ENCODE measurements at regions not wholly inside any gene's neighbourhood (a gene's known extent, or its start where the extent isn't known, plus 50 kb on each side); places are given as distances from the start of the nearest gene placed in this dataset.

GRCh38 chr10:85177767-85178166, 849.4 kb downstream of the CCSER2 start:
- H3K27ac ChIP-seq (ENCODE audit: low read depth, low read length) = no peak overlapping the region
- H3K4me3 ChIP-seq (ENCODE audit: low read depth in 1 of 5, low read length in 5 of 5) = no peak overlapping the region
- no peaks in the 10 kb centered on the region for H3K27me3 ChIP-seq (ENCODE audit: control insufficient read depth in 5 of 5, insufficient read depth in 4 of 5, low read length in 5 of 5)
- peaks cover 0 to 2% (median 0%) of the 10 kb centered on the region in 5 donors for H3K9me3 ChIP-seq (ENCODE audit: control insufficient read depth in 5 of 5, low read length in 5 of 5)
- peaks cover 0 to 7% (median 0%) of the 10 kb centered on the region in 5 donors for H3K4me1 ChIP-seq (ENCODE audit: control insufficient read depth in 5 of 5, insufficient read depth in 5 of 5, low read length in 5 of 5)
- no peak overlapping the region for H3K9ac ChIP-seq (ENCODE audit: low read length in 5 of 5)
- no peaks in the 10 kb centered on the region for H3K36me3 ChIP-seq (ENCODE audit: control insufficient read depth in 5 of 5, insufficient read depth in 5 of 5, low read length in 5 of 5)

- Histone ChIP-seq H3K36me3 (ENCODE audit: control insufficient read depth in 5 of 5, insufficient read depth in 5 of 5, low read length in 5 of 5) (no peaks in the 10 kb centered on the region), H3K9me3 (ENCODE audit: control insufficient read depth in 5 of 5, low read length in 5 of 5) (peaks cover 0 to 3% (median 0%) of the 10 kb centered on the region in 5 donors), H3K27ac (ENCODE audit: low read depth, low read length) (no peak overlapping the region), H3K27me3 (ENCODE audit: control insufficient read depth in 5 of 5, insufficient read depth in 4 of 5, low read length in 5 of 5) (no peaks in the 10 kb centered on the region), H3K9ac (ENCODE audit: low read length in 5 of 5) (no peak overlapping the region), H3K4me3 (ENCODE audit: low read depth in 1 of 5, low read length in 5 of 5) (no peak overlapping the region), H3K4me1 (ENCODE audit: control insufficient read depth in 5 of 5, insufficient read depth in 5 of 5, low read length in 5 of 5) (no peaks in the 10 kb centered on the region)
Measured at GRCh38 chr10:85187047-85187446, 858.7 kb downstream of the CCSER2 start.

- H3K36me3 ChIP-seq (ENCODE audit: control insufficient read depth in 5 of 5, insufficient read depth in 5 of 5, low read length in 5 of 5) = no peaks in the 10 kb centered on the region
- no peak overlapping the region for H3K4me3 ChIP-seq (ENCODE audit: low read depth in 1 of 5, low read length in 5 of 5)
- no peak overlapping the region for H3K9ac ChIP-seq (ENCODE audit: low read length in 5 of 5)
- no peak overlapping the region for H3K27ac ChIP-seq (ENCODE audit: low read depth, low read length)
- H3K4me1 ChIP-seq (ENCODE audit: control insufficient read depth in 5 of 5, insufficient read depth in 5 of 5, low read length in 5 of 5) = no peaks in the 10 kb centered on the region
- H3K27me3 ChIP-seq (ENCODE audit: control insufficient read depth in 5 of 5, insufficient read depth in 4 of 5, low read length in 5 of 5) = no peaks in the 10 kb centered on the region
- H3K9me3 ChIP-seq (ENCODE audit: control insufficient read depth in 5 of 5, low read length in 5 of 5) = no peaks in the 10 kb centered on the region
Measured at GRCh38 chr10:85188770-85189484, 860.5 kb downstream of the CCSER2 start.

GRCh38 chr10:85193796-85194195, 865.4 kb downstream of the CCSER2 start:
- Histone ChIP-seq H3K36me3 (ENCODE audit: control insufficient read depth in 5 of 5, insufficient read depth in 5 of 5, low read length in 5 of 5) (no peaks in the 10 kb centered on the region), H3K4me1 (ENCODE audit: control insufficient read depth in 5 of 5, insufficient read depth in 5 of 5, low read length in 5 of 5) (no peaks in the 10 kb centered on the region), H3K9ac (ENCODE audit: low read length in 5 of 5) (no peak overlapping the region), H3K4me3 (ENCODE audit: low read depth in 1 of 5, low read length in 5 of 5) (no peak overlapping the region), H3K9me3 (ENCODE audit: control insufficient read depth in 5 of 5, low read length in 5 of 5) (no peaks in the 10 kb centered on the region), H3K27me3 (ENCODE audit: control insufficient read depth in 5 of 5, insufficient read depth in 4 of 5, low read length in 5 of 5) (no peaks in the 10 kb centered on the region), H3K27ac (ENCODE audit: low read depth, low read length) (no peak overlapping the region)

- Histone ChIP-seq H3K27ac (ENCODE audit: low read depth, low read length) (no peak overlapping the region), H3K4me1 (ENCODE audit: control insufficient read depth in 5 of 5, insufficient read depth in 5 of 5, low read length in 5 of 5) (no peaks in the 10 kb centered on the region), H3K9ac (ENCODE audit: low read length in 5 of 5) (no peak overlapping the region), H3K27me3 (ENCODE audit: control insufficient read depth in 5 of 5, insufficient read depth in 4 of 5, low read length in 5 of 5) (no peaks in the 10 kb centered on the region), H3K36me3 (ENCODE audit: control insufficient read depth in 5 of 5, insufficient read depth in 5 of 5, low read length in 5 of 5) (no peaks in the 10 kb centered on the region), H3K4me3 (ENCODE audit: low read depth in 1 of 5, low read length in 5 of 5) (no peak overlapping the region), H3K9me3 (ENCODE audit: control insufficient read depth in 5 of 5, low read length in 5 of 5) (no peaks in the 10 kb centered on the region)
Measured at GRCh38 chr10:85194706-85195105, 866.3 kb downstream of the CCSER2 start.

GRCh38 chr10:85195596-85195995, 867.2 kb downstream of the CCSER2 start:
- Histone ChIP-seq H3K4me1 (ENCODE audit: control insufficient read depth in 5 of 5, insufficient read depth in 5 of 5, low read length in 5 of 5) (no peaks in the 10 kb centered on the region), H3K9ac (ENCODE audit: low read length in 5 of 5) (no peak overlapping the region), H3K4me3 (ENCODE audit: low read depth in 1 of 5, low read length in 5 of 5) (no peak overlapping the region), H3K9me3 (ENCODE audit: control insufficient read depth in 5 of 5, low read length in 5 of 5) (no peaks in the 10 kb centered on the region), H3K36me3 (ENCODE audit: control insufficient read depth in 5 of 5, insufficient read depth in 5 of 5, low read length in 5 of 5) (no peaks in the 10 kb centered on the region), H3K27me3 (ENCODE audit: control insufficient read depth in 5 of 5, insufficient read depth in 4 of 5, low read length in 5 of 5) (no peaks in the 10 kb centered on the region), H3K27ac (ENCODE audit: low read depth, low read length) (no peak overlapping the region)

GRCh38 chr10:85204814-85205213, 876.4 kb downstream of the CCSER2 start:
- Histone ChIP-seq H3K4me3 (ENCODE audit: low read depth in 1 of 5, low read length in 5 of 5) (no peak overlapping the region), H3K27ac (ENCODE audit: low read depth, low read length) (no peak overlapping the region), H3K36me3 (ENCODE audit: control insufficient read depth in 5 of 5, insufficient read depth in 5 of 5, low read length in 5 of 5) (no peaks in the 10 kb centered on the region), H3K9ac (ENCODE audit: low read length in 5 of 5) (no peak overlapping the region), H3K4me1 (ENCODE audit: control insufficient read depth in 5 of 5, insufficient read depth in 5 of 5, low read length in 5 of 5) (no peaks in the 10 kb centered on the region), H3K9me3 (ENCODE audit: control insufficient read depth in 5 of 5, low read length in 5 of 5) (no peaks in the 10 kb centered on the region), H3K27me3 (ENCODE audit: control insufficient read depth in 5 of 5, insufficient read depth in 4 of 5, low read length in 5 of 5) (no peaks in the 10 kb centered on the region)

GRCh38 chr10:85212526-85212925, 884.1 kb downstream of the CCSER2 start:
- Histone ChIP-seq H3K27me3 (ENCODE audit: control insufficient read depth in 5 of 5, insufficient read depth in 4 of 5, low read length in 5 of 5) (no peaks in the 10 kb centered on the region), H3K4me3 (ENCODE audit: low read depth in 1 of 5, low read length in 5 of 5) (no peak overlapping the region), H3K36me3 (ENCODE audit: control insufficient read depth in 5 of 5, insufficient read depth in 5 of 5, low read length in 5 of 5) (no peaks in the 10 kb centered on the region), H3K9ac (ENCODE audit: low read length in 5 of 5) (no peak overlapping the region), H3K27ac (ENCODE audit: low read depth, low read length) (no peak overlapping the region), H3K4me1 (ENCODE audit: control insufficient read depth in 5 of 5, insufficient read depth in 5 of 5, low read length in 5 of 5) (no peaks in the 10 kb centered on the region), H3K9me3 (ENCODE audit: control insufficient read depth in 5 of 5, low read length in 5 of 5) (no peaks in the 10 kb centered on the region)

GRCh38 chr10:85213493-85213892, 885.1 kb downstream of the CCSER2 start:
- Histone ChIP-seq H3K36me3 (ENCODE audit: control insufficient read depth in 5 of 5, insufficient read depth in 5 of 5, low read length in 5 of 5) (no peaks in the 10 kb centered on the region), H3K4me3 (ENCODE audit: low read depth in 1 of 5, low read length in 5 of 5) (no peak overlapping the region), H3K9ac (ENCODE audit: low read length in 5 of 5) (no peak overlapping the region), H3K4me1 (ENCODE audit: control insufficient read depth in 5 of 5, insufficient read depth in 5 of 5, low read length in 5 of 5) (no peaks in the 10 kb centered on the region), H3K9me3 (ENCODE audit: control insufficient read depth in 5 of 5, low read length in 5 of 5) (no peaks in the 10 kb centered on the region), H3K27me3 (ENCODE audit: control insufficient read depth in 5 of 5, insufficient read depth in 4 of 5, low read length in 5 of 5) (no peaks in the 10 kb centered on the region), H3K27ac (ENCODE audit: low read depth, low read length) (no peak overlapping the region)

- Histone ChIP-seq H3K9me3 (ENCODE audit: control insufficient read depth in 5 of 5, low read length in 5 of 5) (no peaks in the 10 kb centered on the region), H3K36me3 (ENCODE audit: control insufficient read depth in 5 of 5, insufficient read depth in 5 of 5, low read length in 5 of 5) (no peaks in the 10 kb centered on the region), H3K9ac (ENCODE audit: low read length in 5 of 5) (no peak overlapping the region), H3K4me1 (ENCODE audit: control insufficient read depth in 5 of 5, insufficient read depth in 5 of 5, low read length in 5 of 5) (no peaks in the 10 kb centered on the region), H3K27me3 (ENCODE audit: control insufficient read depth in 5 of 5, insufficient read depth in 4 of 5, low read length in 5 of 5) (peaks cover 0 to 4% (median 0%) of the 10 kb centered on the region in 5 donors), H3K27ac (ENCODE audit: low read depth, low read length) (no peak overlapping the region), H3K4me3 (ENCODE audit: low read depth in 1 of 5, low read length in 5 of 5) (no peak overlapping the region)
Measured at GRCh38 chr10:85222300-85222699, 893.9 kb downstream of the CCSER2 start.

Data from subcutaneous abdominal adipose tissue (tissue), 5 donors.